K562 (cell line): ENCODE measurements at regions not wholly inside any gene's neighbourhood (a gene's known extent, or its start where the extent isn't known, plus 50 kb on each side); places are given as distances from the start of the nearest gene placed in this dataset.

ENCODE experiments used
- ATAC-seq: fragments of 200-7000 bp; cut with Tn5 transposase; 3 replicates; pipeline ENCODE4 v1.9.1; 2020; ENCODE audit warnings: moderate library complexity
- BruUV-seq: library from RNA; stranded (reverse); fragments of 400-500 nt; replicated peaks from 2 replicates; lab custom pipeline; 2021; lab: Mats Ljungman, UMichigan
- CTCF ChIA-PET: fragments of 300-600 bp; formaldehyde crosslinking; extraction: SDS; loops from one replicate; lab custom pipeline; 2021; ENCODE audit warnings: low intra/inter-chr PET ratio; lab: Yijun Ruan, JAX
- POLR2A ChIA-PET: fragments of 300-600, 350-650 bp; sonication (Branson Sonifier 250); formaldehyde crosslinking; extraction: SDS; loops from one replicate; lab custom pipeline; 2021; ENCODE audit warnings: antibody characterized with exemption, inconsistent platforms; lab: Yijun Ruan, JAX
- DNase-seq, 4 experiments: peaks; one replicate each; pipeline versions ENCODE4 v3.0.0 to v3.0.0-alpha.2; 2011 to 2018; ENCODE audit warnings: low spot score in 3 of 4, mixed read lengths in 3 of 4; ENCODE audit errors: extremely low read depth in 1 of 4
- FAIRE-seq: peaks from 2 replicates; lab custom pipeline; 2011; peaks lifted over from hg19 to GRCh38; lab: Jason Lieb, UNC
- H2AFZ ChIP-seq: 2 replicates; pipeline ENCODE4 v1.6.0; 2011; ENCODE audit warnings: low read depth, low read length, control low read depth, inconsistent platforms
- H3K27ac ChIP-seq: fragments of 200-600 bp; 3 replicates; pipeline ENCODE4 v1.8.0; 2011; ENCODE audit warnings: low read depth, mild to moderate bottlenecking, control low read depth, inconsistent platforms, low read length, moderate library complexity, mixed read lengths; ENCODE audit errors: extremely low read depth
- H3K27me3 ChIP-seq, 2 experiments: fragments of 300-600 bp in 1 of 2; 2 replicates in 1 of 2; 3 replicates in 1 of 2; pipeline versions ENCODE4 v1.6.0 to v1.8.0; 2011; ENCODE audit warnings: inconsistent platforms in 2 of 2, low read length in 2 of 2, mild to moderate bottlenecking in 1 of 2, mixed read lengths in 1 of 2, moderate library complexity in 1 of 2; ENCODE audit not compliant: control insufficient read depth in 2 of 2, insufficient read depth in 2 of 2
- H3K36me3 ChIP-seq: fragments of 300-600 bp; 3 replicates; pipeline ENCODE4 v1.8.0; 2011; ENCODE audit warnings: mild to moderate bottlenecking, low read length, inconsistent platforms; ENCODE audit not compliant: control insufficient read depth, insufficient read depth
- H3K4me1 ChIP-seq, 2 experiments: fragments of 200-600 bp in 1 of 2; replicated peaks in 1 of 2; 2 replicates in 1 of 2; 3 replicates in 1 of 2; pipeline versions ENCODE4 v1.5.1 to v1.8.0; 2011; ENCODE audit warnings: inconsistent platforms in 2 of 2, low read length in 2 of 2, mild to moderate bottlenecking in 1 of 2, mixed read lengths in 1 of 2, moderate library complexity in 1 of 2; ENCODE audit not compliant: control insufficient read depth in 2 of 2, insufficient read depth in 2 of 2
- H3K4me2 ChIP-seq: 2 replicates; pipeline ENCODE4 v1.6.1; 2011; ENCODE audit warnings: low read length, control low read depth, inconsistent platforms, mixed read lengths; ENCODE audit not compliant: insufficient read depth
- H3K4me3 ChIP-seq: fragments of 200-600 bp; sonication (generic), shearing (Covaris generic); 2 replicates; pipeline ENCODE4 v1.5.1; 2016; ENCODE audit warnings: control low read depth, inconsistent platforms
- H3K79me2 ChIP-seq: fragments of 200-600 bp; 3 replicates; pipeline ENCODE4 v1.8.0; 2011; ENCODE audit warnings: low read length, inconsistent platforms; ENCODE audit not compliant: control insufficient read depth, insufficient read depth
- H3K9ac ChIP-seq, 2 experiments: 2 replicates each; pipeline versions ENCODE4 v1.6.0 to v1.6.1; 2011; ENCODE audit warnings: low read depth in 2 of 2, low read length in 2 of 2, control low read depth in 1 of 2, inconsistent platforms in 1 of 2, mild to moderate bottlenecking in 1 of 2, mixed read lengths in 1 of 2; ENCODE audit not compliant: insufficient read depth in 1 of 2
- H3K9me1 ChIP-seq: one replicate; pipeline ENCODE4 v1.6.0; 2011; ENCODE audit warnings: inconsistent platforms, mild to moderate bottlenecking, low read length, moderate library complexity; ENCODE audit not compliant: control insufficient read depth, insufficient read depth
- H3K9me3 ChIP-seq: replicated peaks from 2 replicates; pipeline ENCODE4 v1.5.1; 2011; ENCODE audit warnings: low read depth, low read length, inconsistent platforms; ENCODE audit not compliant: control insufficient read depth, insufficient read depth
- H4K20me1 ChIP-seq: replicated peaks from 2 replicates; pipeline ENCODE4 v1.6.1; 2011; ENCODE audit warnings: low read length, inconsistent platforms, mixed read lengths; ENCODE audit not compliant: control insufficient read depth, insufficient read depth
- BRCA1 ChIP-seq, 2 experiments: fragments of 450-650 bp in 1 of 2; sonication (generic) in 1 of 2; formaldehyde crosslinking in 1 of 2; IDR thresholded peaks; 2 replicates each; pipeline versions ENCODE4 v1.5.0 to v1.6.1; 2017 to 2020; ENCODE audit warnings: mild to moderate bottlenecking in 1 of 2, missing genetic modification reagents in 1 of 2
- FOXM1 ChIP-seq, 2 experiments: fragments of 450-650 bp in 1 of 2; sonication (generic) in 1 of 2; formaldehyde crosslinking in 1 of 2; IDR thresholded peaks; 2 replicates each; pipeline versions ENCODE4 v1.6.1 to v1.9.0; 2017 to 2022; ENCODE audit warnings: low read depth in 2 of 2, mild to moderate bottlenecking in 2 of 2, missing genetic modification reagents in 1 of 2, moderate library complexity in 1 of 2
- MYC ChIP-seq, 2 experiments: fragments of 250-450 bp in 1 of 2; sonication (Bioruptor Pico) in 1 of 2; IDR thresholded peaks; 2 replicates each; pipeline versions ENCODE4 v1.5.1 to v1.6.1; 2012 to 2021; ENCODE audit warnings: low read depth in 2 of 2, borderline replicate concordance in 1 of 2, improper control_type of control experiment in 1 of 2, low read length in 1 of 2, mild to moderate bottlenecking in 1 of 2, moderate library complexity in 1 of 2
- STAG1 ChIP-seq: sonication (generic); formaldehyde crosslinking; IDR thresholded peaks from 2 replicates; pipeline ENCODE4 v1.5.0; 2020; ENCODE audit warnings: missing genetic modification reagents, borderline replicate concordance
- ZMIZ1 ChIP-seq, 2 experiments: fragments of 150-350 bp in 1 of 2; IDR thresholded peaks; 2 replicates each; pipeline ENCODE4 v1.6.1; 2012 to 2016; ENCODE audit warnings: low read depth in 2 of 2, low read length in 2 of 2, mild to moderate bottlenecking in 1 of 2, moderate library complexity in 1 of 2
- ZNF165 ChIP-seq: fragments of 250-450 bp; sonication (Bioruptor Pico); IDR thresholded peaks from 2 replicates; pipeline ENCODE4 v1.4.0; 2020; ENCODE audit warnings: borderline replicate concordance
- in situ Hi-C: fragments of 300-500 bp; cut with MboI; formaldehyde crosslinking; loops from 4 replicates; pipeline ENCODE4 v1.15.0; 2018; ENCODE audit warnings: inconsistent platforms, mixed read lengths
- intact Hi-C: fragments of 100-400 bp; cut with micrococcal nuclease; formaldehyde crosslinking; loops from 2 replicates; pipeline ENCODE4 v1.14.2; 2022

GRCh38 chr5:117740268-117740667, 1165.6 kb upstream of the SEMA6A start:
- no peak for FAIRE-seq
- no peak for TF ChIP-seq ZMIZ1 (IDR thresholded peaks at IDR 0.05; ENCODE audit: low read depth in 2 of 2, low read length in 2 of 2)
- no peak for TF ChIP-seq BRCA1 (IDR thresholded peaks at IDR 0.05)
- no peak for TF ChIP-seq BRCA1 (CRISPR knock-in tag; IDR thresholded peaks at IDR 0.05)
- no peak for TF ChIP-seq MYC (IDR thresholded peaks at IDR 0.05; ENCODE audit: low read depth, low read length)
- no peak for TF ChIP-seq MYC (CRISPR knock-in tag; IDR thresholded peaks at IDR 0.05; ENCODE audit: borderline replicate concordance, low read depth)
- TF ChIP-seq ZNF165 = no peak
- no peak for TF ChIP-seq STAG1 (CRISPR knock-in tag)
- no peak for TF ChIP-seq FOXM1 (IDR thresholded peaks at IDR 0.05; ENCODE audit: low read depth)
- TF ChIP-seq FOXM1 (CRISPR knock-in tag; IDR thresholded peaks at IDR 0.05; ENCODE audit: low read depth) = no peak
- Histone ChIP-seq H3K9me1 (no peaks in the 10 kb centered on the region), H3K27ac (no peak overlapping the region), H3K79me2 (no peaks in the 10 kb centered on the region), H4K20me1 (no peaks in the 10 kb centered on the region), H3K4me2 (no peak overlapping the region), H3K4me3 (no peak overlapping the region), H3K36me3 (no peaks in the 10 kb centered on the region), H3K27me3 (no peaks in the 10 kb centered on the region), H3K9ac (no peak overlapping the region), H3K4me1 (no peaks in the 10 kb centered on the region), H3K9me3 (no peaks in the 10 kb centered on the region; the same call in 1 of the 2 replicates), H2AFZ (no peak overlapping the region)
- POLR2A ChIA-PET = interaction anchor here (0.6 kb wide), 1 partner anchor 1752 kb away, joined by 3 read pairs; no protein-coding TSS in a partner anchor
- CTCF ChIA-PET = no interaction called here
- DNase-seq = no peak
- BruUV-seq = no TSS peak
- in situ Hi-C loops = no loop called here
- no peak for ATAC-seq
- intact Hi-C loops = no loop called here
